ENCODE measurements at regions not wholly inside any gene's neighbourhood (a gene's known extent, or its start where the extent isn't known, plus 50 kb on each side); places are given as distances from the start of the nearest gene placed in this dataset.
"Not testable (repeated sequence)": the region's sequence is repeated elsewhere in the genome, so short reads cannot be mapped to it uniquely, and the experiment has no call there.

DNA sequence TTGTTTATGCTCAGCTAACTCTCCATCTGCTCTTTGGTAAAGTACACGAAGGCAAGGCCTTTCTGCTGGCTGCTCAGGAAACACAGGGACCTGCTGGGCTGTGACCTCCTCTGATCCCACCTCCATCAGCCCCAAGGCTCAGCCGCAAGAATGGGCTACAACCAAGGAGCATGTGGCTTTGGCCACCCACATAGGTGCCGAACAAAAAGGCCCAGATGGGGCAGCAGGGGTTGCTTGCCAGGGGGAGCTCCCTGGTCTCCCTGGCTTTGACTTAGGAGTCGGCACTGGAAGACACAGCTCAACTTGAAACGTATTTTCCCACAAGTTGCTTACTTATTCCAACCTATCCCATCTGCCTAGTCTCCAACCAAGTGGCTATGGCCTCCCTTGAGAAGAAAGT, 461.1 kb downstream of the ICE1 start:
- peaks cover 2% of the 10 kb centered on the region for H3K4me1 Mint-ChIP-seq (ENCODE audit: low read depth)
- H3K9me3 Mint-ChIP-seq (ENCODE audit: low read depth) = no peaks in the 10 kb centered on the region
- no peak overlapping the region for H3K4me3 Mint-ChIP-seq
- peaks cover 26% of the 10 kb centered on the region for H3K27me3 Mint-ChIP-seq
- no peaks in the 10 kb centered on the region for H3K36me3 Mint-ChIP-seq
- no peak overlapping the region for H3K27ac Mint-ChIP-seq

- Mint-ChIP-seq H3K27me3 (peaks cover 28% of the 10 kb centered on the region), H3K36me3 (no peaks in the 10 kb centered on the region), H3K4me1 (ENCODE audit: low read depth) (peaks cover 2% of the 10 kb centered on the region), H3K9me3 (ENCODE audit: low read depth) (no peaks in the 10 kb centered on the region), H3K4me3 (no peak overlapping the region), H3K27ac (no peak overlapping the region)
Measured at GRCh38 chr5:5883146-5883545, 460.7 kb downstream of the ICE1 start.

DNA sequence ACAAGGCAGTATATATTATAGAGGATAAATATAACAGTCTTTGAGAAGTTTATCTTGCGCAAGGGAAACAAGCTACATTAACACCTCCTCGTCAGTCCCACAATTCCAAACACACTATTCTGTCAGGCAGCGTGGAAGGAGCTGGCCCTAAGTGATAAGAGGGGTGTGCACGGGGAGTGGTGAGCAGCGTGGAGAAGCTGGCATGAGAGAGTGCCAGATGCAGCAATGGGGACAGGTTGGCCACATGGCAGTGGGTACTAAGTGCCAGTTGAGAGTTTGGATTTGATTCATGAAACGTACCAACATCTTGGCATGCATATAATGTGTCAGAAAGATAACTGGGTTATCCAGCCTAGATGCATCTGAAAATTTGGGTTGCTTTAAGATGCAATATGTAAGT, 460.2 kb downstream of the ICE1 start:
- Mint-ChIP-seq H3K27ac (no peak overlapping the region), H3K27me3 (peaks cover 28% of the 10 kb centered on the region), H3K4me3 (no peak overlapping the region), H3K4me1 (ENCODE audit: low read depth) (peaks cover 2% of the 10 kb centered on the region), H3K9me3 (ENCODE audit: low read depth) (no peaks in the 10 kb centered on the region), H3K36me3 (no peaks in the 10 kb centered on the region)

- H3K9me3 Mint-ChIP-seq (ENCODE audit: low read depth) = no peaks in the 10 kb centered on the region
- H3K4me3 Mint-ChIP-seq = no peak overlapping the region
- no peaks in the 10 kb centered on the region for H3K36me3 Mint-ChIP-seq
- H3K27ac Mint-ChIP-seq = no peak overlapping the region
- H3K4me1 Mint-ChIP-seq (ENCODE audit: low read depth) = no peaks in the 10 kb centered on the region
- peaks cover 27% of the 10 kb centered on the region for H3K27me3 Mint-ChIP-seq
Measured at GRCh38 chr5:5881294-5881693, 458.8 kb downstream of the ICE1 start.

DNA sequence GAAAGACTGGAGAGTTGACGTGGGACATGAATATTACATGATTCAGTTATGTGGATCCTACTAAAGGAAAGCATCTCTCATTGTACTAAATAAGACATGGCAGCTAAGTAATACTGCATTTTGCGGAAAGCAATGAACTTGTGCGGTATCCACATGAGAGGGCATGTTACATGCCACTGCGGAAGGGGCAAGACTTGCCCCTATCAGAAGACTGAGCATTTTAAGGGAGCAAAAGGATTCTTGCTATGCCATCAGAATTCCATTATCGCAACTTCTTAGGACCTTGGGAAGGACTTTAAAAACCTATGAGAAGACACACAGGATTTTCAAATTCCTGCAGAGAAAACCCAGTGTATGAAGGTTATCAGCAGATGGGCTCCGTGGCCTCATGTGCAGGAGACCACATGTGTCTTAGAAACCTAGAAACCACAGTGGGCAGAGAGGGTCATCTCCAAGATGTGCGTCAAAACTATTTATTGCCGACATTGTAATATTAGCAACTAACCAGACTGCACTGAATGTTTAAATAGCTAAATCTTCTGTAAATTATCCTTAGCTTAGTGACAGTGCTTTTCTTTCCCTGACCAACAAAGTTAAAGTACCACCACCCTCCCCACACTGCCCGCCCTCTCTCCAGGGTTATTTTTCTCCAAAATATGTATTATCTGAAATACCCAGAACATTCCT, 457.7 kb downstream of the ICE1 start:
- H3K27me3 Mint-ChIP-seq = peaks cover 30% of the 10 kb centered on the region
- H3K4me3 Mint-ChIP-seq = no peak overlapping the region
- H3K4me1 Mint-ChIP-seq (ENCODE audit: low read depth) = no peaks in the 10 kb centered on the region
- no peaks in the 10 kb centered on the region for H3K36me3 Mint-ChIP-seq
- H3K27ac Mint-ChIP-seq = no peak overlapping the region
- H3K9me3 Mint-ChIP-seq (ENCODE audit: low read depth) = no peaks in the 10 kb centered on the region

GRCh38 chr5:5857396-5857795, 434.9 kb downstream of the ICE1 start:
- Mint-ChIP-seq H3K27me3 (peaks cover 2% of the 10 kb centered on the region), H3K27ac (no peak overlapping the region), H3K4me3 (no peak overlapping the region), H3K9me3 (ENCODE audit: low read depth) (no peaks in the 10 kb centered on the region), H3K36me3 (no peaks in the 10 kb centered on the region), H3K4me1 (ENCODE audit: low read depth) (no peaks in the 10 kb centered on the region)

DNA sequence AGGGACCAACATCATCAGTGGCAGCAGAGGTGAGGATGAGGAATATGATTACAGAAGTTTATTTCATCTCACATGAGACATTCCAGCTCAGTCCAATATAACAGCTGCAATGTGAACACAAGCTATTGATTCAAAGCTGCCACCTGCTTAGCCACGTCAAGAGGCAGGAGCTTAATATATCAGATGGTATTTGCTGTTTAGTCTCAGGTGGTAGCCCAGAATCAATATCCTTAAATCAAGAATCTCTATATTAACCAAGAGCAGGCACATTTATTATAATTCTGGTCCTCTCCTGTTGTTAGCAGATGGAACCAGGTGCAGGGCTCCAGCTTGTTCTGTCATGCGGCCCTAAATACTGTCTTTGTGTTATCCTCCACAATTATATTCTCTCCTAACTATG, 431.6 kb downstream of the ICE1 start:
- Mint-ChIP-seq H3K4me3 (no peak overlapping the region), H3K9me3 (ENCODE audit: low read depth) (no peaks in the 10 kb centered on the region), H3K4me1 (ENCODE audit: low read depth) (no peaks in the 10 kb centered on the region), H3K27ac (no peak overlapping the region), H3K27me3 (peaks cover 3% of the 10 kb centered on the region), H3K36me3 (no peaks in the 10 kb centered on the region)

- Mint-ChIP-seq H3K27ac (no peak overlapping the region), H3K27me3 (no peaks in the 10 kb centered on the region), H3K4me3 (no peak overlapping the region), H3K9me3 (ENCODE audit: low read depth) (no peaks in the 10 kb centered on the region), H3K36me3 (no peaks in the 10 kb centered on the region), H3K4me1 (ENCODE audit: low read depth) (no peaks in the 10 kb centered on the region)
Measured at GRCh38 chr5:5838493-5838892, 416.0 kb downstream of the ICE1 start.

DNA sequence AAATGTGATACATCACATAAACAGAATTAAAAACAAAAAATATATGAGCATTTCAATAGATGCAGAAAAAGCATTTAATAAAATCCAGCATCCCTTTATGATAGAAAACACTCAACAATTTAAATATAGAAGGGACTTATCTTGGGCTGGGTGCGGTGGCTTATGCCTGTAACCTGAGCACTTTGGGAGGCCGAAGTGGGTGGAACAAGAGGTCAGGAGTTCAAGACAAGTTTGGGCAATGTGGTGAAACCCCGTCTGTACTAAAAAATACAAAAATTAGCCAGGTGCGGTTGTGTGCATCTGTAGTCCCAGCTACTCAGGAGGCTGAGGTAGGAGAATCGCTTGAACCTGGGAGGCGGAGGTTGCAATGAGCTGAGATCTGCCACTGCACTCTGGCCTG, 409.1 kb downstream of the ICE1 start:
- H3K27ac Mint-ChIP-seq; H3K27me3 Mint-ChIP-seq; H3K9me3 Mint-ChIP-seq (ENCODE audit: low read depth); H3K4me1 Mint-ChIP-seq (ENCODE audit: low read depth); H3K36me3 Mint-ChIP-seq; H3K4me3 Mint-ChIP-seq: not testable (repeated sequence)

DNA sequence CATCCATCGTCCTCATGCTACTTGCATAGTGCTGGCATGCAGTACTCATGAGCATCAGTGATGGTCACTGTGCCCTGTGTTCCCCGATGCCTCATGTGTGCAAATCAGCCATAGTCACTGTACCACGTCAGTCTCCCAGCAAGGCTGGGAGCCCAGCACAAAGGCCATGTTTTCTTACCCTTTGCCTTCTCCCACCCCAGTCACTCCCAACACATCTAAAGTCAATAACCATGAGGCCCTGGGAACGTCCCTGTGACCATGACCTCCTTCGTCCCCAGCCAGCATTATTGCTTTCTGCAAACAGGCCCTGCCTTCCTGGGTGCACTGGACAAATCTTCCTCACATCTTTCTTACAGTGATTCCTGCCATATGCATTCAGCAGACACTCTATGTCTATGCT, 406.1 kb downstream of the ICE1 start:
- Mint-ChIP-seq H3K36me3 (no peaks in the 10 kb centered on the region), H3K9me3 (ENCODE audit: low read depth) (no peaks in the 10 kb centered on the region), H3K4me3 (no peak overlapping the region), H3K4me1 (ENCODE audit: low read depth) (no peaks in the 10 kb centered on the region), H3K27ac (no peak overlapping the region), H3K27me3 (peaks cover 16% of the 10 kb centered on the region)

GRCh38 chr5:5826911-5827310, 404.4 kb downstream of the ICE1 start:
- no peaks in the 10 kb centered on the region for H3K36me3 Mint-ChIP-seq
- no peaks in the 10 kb centered on the region for H3K4me1 Mint-ChIP-seq (ENCODE audit: low read depth)
- H3K27ac Mint-ChIP-seq = no peak overlapping the region
- peaks cover 16% of the 10 kb centered on the region for H3K27me3 Mint-ChIP-seq
- no peak overlapping the region for H3K4me3 Mint-ChIP-seq
- no peaks in the 10 kb centered on the region for H3K9me3 Mint-ChIP-seq (ENCODE audit: low read depth)

GRCh38 chr5:5822729-5823257, 400.3 kb downstream of the ICE1 start:
- Mint-ChIP-seq H3K9me3 (ENCODE audit: low read depth) (no peaks in the 10 kb centered on the region), H3K4me3 (no peak overlapping the region), H3K27ac (no peak overlapping the region), H3K4me1 (ENCODE audit: low read depth) (no peaks in the 10 kb centered on the region), H3K36me3 (no peaks in the 10 kb centered on the region), H3K27me3 (peaks cover 9% of the 10 kb centered on the region)

GRCh38 chr5:5816960-5817359, 394.5 kb downstream of the ICE1 start:
- Mint-ChIP-seq H3K4me1 (ENCODE audit: low read depth) (no peaks in the 10 kb centered on the region), H3K27ac (no peak overlapping the region), H3K9me3 (ENCODE audit: low read depth) (no peaks in the 10 kb centered on the region), H3K27me3 (no peaks in the 10 kb centered on the region), H3K4me3 (no peak overlapping the region), H3K36me3 (no peaks in the 10 kb centered on the region)

GRCh38 chr5:5813441-5813840, 391.0 kb downstream of the ICE1 start:
- Mint-ChIP-seq H3K4me3 (no peak overlapping the region), H3K36me3 (no peaks in the 10 kb centered on the region), H3K4me1 (ENCODE audit: low read depth) (no peaks in the 10 kb centered on the region), H3K9me3 (ENCODE audit: low read depth) (no peaks in the 10 kb centered on the region), H3K27ac (no peak overlapping the region), H3K27me3 (no peaks in the 10 kb centered on the region)

GRCh38 chr5:5810461-5810860, 388.0 kb downstream of the ICE1 start:
- Mint-ChIP-seq H3K36me3 (no peaks in the 10 kb centered on the region), H3K27ac (no peak overlapping the region), H3K4me1 (ENCODE audit: low read depth) (no peaks in the 10 kb centered on the region), H3K27me3 (no peaks in the 10 kb centered on the region), H3K9me3 (ENCODE audit: low read depth) (no peaks in the 10 kb centered on the region), H3K4me3 (no peak overlapping the region)

- H3K36me3 Mint-ChIP-seq = no peaks in the 10 kb centered on the region
Measured at GRCh38 chr5:5805916-5806315, 383.4 kb downstream of the ICE1 start.

More at GRCh38 chr5:5805916-5806315, 383.4 kb downstream of the ICE1 start:
- Mint-ChIP-seq H3K27ac (no peak overlapping the region), H3K9me3 (ENCODE audit: low read depth) (no peaks in the 10 kb centered on the region), H3K27me3 (peaks cover 2% of the 10 kb centered on the region), H3K4me1 (ENCODE audit: low read depth) (no peaks in the 10 kb centered on the region), H3K4me3 (no peak overlapping the region)
